Omental fat pad (tissue), 3 donors: ENCODE measurements at regions not wholly inside any gene's neighbourhood (a gene's known extent, or its start where the extent isn't known, plus 50 kb on each side); places are given as distances from the start of the nearest gene placed in this dataset.
A peak's percentile ranks its signal among the peaks of the same experiment; 100 is the strongest.

Source experiments
- ATAC-seq: fragments of 150-250 bp; one replicate; pipeline ENCODE4 v1.9.1; 2016; ENCODE audit warnings: mild to moderate bottlenecking, moderate library complexity; ENCODE audit not compliant: low FRiP score
- DNase-seq: peaks from one replicate; pipeline ENCODE4 v3.0.0-alpha.2; 2019; ENCODE audit warnings: low spot score
- CTCF ChIP-seq, 3 donors: fragments of 450-650 bp; IDR thresholded peaks; one replicate each; pipeline ENCODE4 v1.5.1; 2016 to 2017; ENCODE audit warnings: antibody characterized with exemption in 3 of 3, mild to moderate bottlenecking in 3 of 3, moderate library complexity in 2 of 3

GRCh38 chr21:27423038-27423437, 456.1 kb upstream of the ADAMTS5 start:
- ATAC-seq = peak; percentile 56
- no peak for DNase-seq
- TF ChIP-seq CTCF (IDR thresholded peaks at IDR 0.05) = no peak

- TF ChIP-seq CTCF (IDR thresholded peaks at IDR 0.05) = no peak
- DNase-seq (no peak), ATAC-seq (no peak)
Measured at GRCh38 chr21:27422435-27422834, 455.5 kb upstream of the ADAMTS5 start.

GRCh38 chr21:27421654-27422053, 454.8 kb upstream of the ADAMTS5 start:
- DNase-seq (no peak), ATAC-seq (no peak)
- TF ChIP-seq CTCF (IDR thresholded peaks at IDR 0.05) = no peak

GRCh38 chr21:27419153-27419552, 452.3 kb upstream of the ADAMTS5 start:
- no peak for ATAC-seq
- DNase-seq = no peak
- no peak for TF ChIP-seq CTCF (IDR thresholded peaks at IDR 0.05)

- ATAC-seq (no peak), DNase-seq (no peak)
- no peak for TF ChIP-seq CTCF (IDR thresholded peaks at IDR 0.05)
Measured at GRCh38 chr21:27418346-27418745, 451.5 kb upstream of the ADAMTS5 start.

GRCh38 chr21:27412530-27412929, 445.6 kb upstream of the ADAMTS5 start:
- DNase-seq (no peak), ATAC-seq (no peak)
- TF ChIP-seq CTCF (IDR thresholded peaks at IDR 0.05) = no peak

- no peak for TF ChIP-seq CTCF (IDR thresholded peaks at IDR 0.05)
- DNase-seq (no peak), ATAC-seq (no peak)
Measured at GRCh38 chr21:27408826-27409225, 441.9 kb upstream of the ADAMTS5 start.
